Gastroesophageal sphincter (tissue), 3 donors: ENCODE measurements at regions not wholly inside any gene's neighbourhood (a gene's known extent, or its start where the extent isn't known, plus 50 kb on each side); places are given as distances from the start of the nearest gene placed in this dataset.

Experiments used
- EP300 ChIP-seq: sonication (generic); formaldehyde crosslinking; IDR thresholded peaks from one replicate; pipeline ENCODE4 v1.6.1; 2017; ENCODE audit warnings: antibody characterized with exemption, mild to moderate bottlenecking
- POLR2A ChIP-seq, 2 donors: fragments of 450-650 bp; IDR thresholded peaks; one replicate each; pipeline ENCODE4 v1.6.1; 2017; ENCODE audit warnings: antibody characterized with exemption in 2 of 2, mild to moderate bottlenecking in 2 of 2, moderate library complexity in 1 of 2
- POLR2AphosphoS5 ChIP-seq: sonication (generic); formaldehyde crosslinking; IDR thresholded peaks from one replicate; pipeline ENCODE4 v1.6.1; 2017; ENCODE audit warnings: antibody characterized with exemption
- TF ChIP-seq, protein P1 (sequence below), 4 experiments: fragments of 200-600 bp in 2 of 4; fragments of 450-650 bp in 2 of 4; sonication (generic) in 1 of 4; IDR thresholded peaks; one replicate each; pipeline ENCODE4 v1.5.1; 2017 to 2019; ENCODE audit warnings: antibody characterized with exemption in 4 of 4, mild to moderate bottlenecking in 2 of 4, moderate library complexity in 2 of 4

DNA sequence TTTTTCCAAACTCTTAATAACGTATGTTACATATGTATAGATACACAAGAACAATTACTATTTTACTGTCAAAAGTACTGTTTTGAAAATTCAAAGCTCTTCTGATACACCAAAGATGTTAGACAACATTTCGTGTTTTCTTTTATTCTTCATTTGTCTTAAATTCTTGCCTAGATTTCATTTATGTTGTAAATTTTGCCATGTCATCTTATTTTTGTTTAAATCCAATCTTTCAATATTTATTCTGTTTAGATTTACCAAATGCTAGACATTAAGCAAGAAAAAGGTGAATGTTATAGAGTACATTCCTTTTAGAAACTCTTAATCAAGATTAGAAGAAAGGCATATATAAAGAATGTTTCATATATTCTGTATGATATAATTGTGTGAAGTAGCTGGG, 876.9 kb downstream of the KCNT2 start:
- TF ChIP-seq POLR2AphosphoS5, result no peak
- TF ChIP-seq, protein P1, sequence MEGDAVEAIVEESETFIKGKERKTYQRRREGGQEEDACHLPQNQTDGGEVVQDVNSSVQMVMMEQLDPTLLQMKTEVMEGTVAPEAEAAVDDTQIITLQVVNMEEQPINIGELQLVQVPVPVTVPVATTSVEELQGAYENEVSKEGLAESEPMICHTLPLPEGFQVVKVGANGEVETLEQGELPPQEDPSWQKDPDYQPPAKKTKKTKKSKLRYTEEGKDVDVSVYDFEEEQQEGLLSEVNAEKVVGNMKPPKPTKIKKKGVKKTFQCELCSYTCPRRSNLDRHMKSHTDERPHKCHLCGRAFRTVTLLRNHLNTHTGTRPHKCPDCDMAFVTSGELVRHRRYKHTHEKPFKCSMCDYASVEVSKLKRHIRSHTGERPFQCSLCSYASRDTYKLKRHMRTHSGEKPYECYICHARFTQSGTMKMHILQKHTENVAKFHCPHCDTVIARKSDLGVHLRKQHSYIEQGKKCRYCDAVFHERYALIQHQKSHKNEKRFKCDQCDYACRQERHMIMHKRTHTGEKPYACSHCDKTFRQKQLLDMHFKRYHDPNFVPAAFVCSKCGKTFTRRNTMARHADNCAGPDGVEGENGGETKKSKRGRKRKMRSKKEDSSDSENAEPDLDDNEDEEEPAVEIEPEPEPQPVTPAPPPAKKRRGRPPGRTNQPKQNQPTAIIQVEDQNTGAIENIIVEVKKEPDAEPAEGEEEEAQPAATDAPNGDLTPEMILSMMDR (IDR thresholded peaks at IDR 0.05), result no peak
- TF ChIP-seq EP300, result no peak
- TF ChIP-seq POLR2A (IDR thresholded peaks at IDR 0.05), result no peak
